Adrenal gland (tissue), 5 donors: ENCODE measurements at regions not wholly inside any gene's neighbourhood (a gene's known extent, or its start where the extent isn't known, plus 50 kb on each side); places are given as distances from the start of the nearest gene placed in this dataset.

Source experiments
- CTCF ChIP-seq, 6 experiments: fragments of 450-650 bp in 4 of 6; fragments of 200-600 bp in 2 of 6; sonication (generic) in 1 of 6; IDR thresholded peaks; 1 replicate in 5 of 6; 2 replicates in 1 of 6; pipeline versions ENCODE4 v1.5.1 to v1.8.0; 2016 to 2021; ENCODE audit warnings: antibody characterized with exemption in 6 of 6, mild to moderate bottlenecking in 2 of 6, moderate library complexity in 1 of 6
- POLR2A ChIP-seq, 2 donors: fragments of 450-650 bp; IDR thresholded peaks; one replicate each; pipeline ENCODE4 v1.6.1; 2017; ENCODE audit warnings: antibody characterized with exemption in 2 of 2, mild to moderate bottlenecking in 2 of 2, moderate library complexity in 1 of 2
- donor health status: DM: no; HTN: no; CAD: no.

- TF ChIP-seq CTCF (IDR thresholded peaks at IDR 0.05) = no peak
- TF ChIP-seq POLR2A (IDR thresholded peaks at IDR 0.05) = no peak
These were observed 213.6 kb downstream of the SEC14L1 start for GRCh38 chr17:77354420-77354669.
